ENCODE measurements at regions not wholly inside any gene's neighbourhood (a gene's known extent, or its start where the extent isn't known, plus 50 kb on each side); places are given as distances from the start of the nearest gene placed in this dataset.

GRCh38 chr11:91970624-91971023, 254.0 kb upstream of the FAT3 start:
- no peak for DNase-seq
- Histone ChIP-seq H3K36me3 (no peaks in the 10 kb centered on the region), H3K27ac (no peak overlapping the region), H3K9me3 (replicated peaks) (no peaks in the 10 kb centered on the region), H3K4me3 (no peak overlapping the region), H3K4me1 (no peaks in the 10 kb centered on the region), H3K27me3 (no peaks in the 10 kb centered on the region)

GRCh38 chr11:91969486-91969885, 255.1 kb upstream of the FAT3 start:
- H3K4me1 ChIP-seq: no peaks in the 10 kb centered on the region
- no peak overlapping the region for H3K27ac ChIP-seq
- DNase-seq: no peak
- no peaks in the 10 kb centered on the region for H3K36me3 ChIP-seq
- H3K9me3 ChIP-seq (replicated peaks): no peaks in the 10 kb centered on the region
- H3K4me3 ChIP-seq: no peak overlapping the region
- H3K27me3 ChIP-seq: no peaks in the 10 kb centered on the region

GRCh38 chr11:91967691-91968045, 256.9 kb upstream of the FAT3 start:
- Histone ChIP-seq H3K27ac (no peak overlapping the region), H3K9me3 (replicated peaks) (no peaks in the 10 kb centered on the region), H3K4me1 (no peaks in the 10 kb centered on the region), H3K4me3 (no peak overlapping the region), H3K36me3 (no peaks in the 10 kb centered on the region), H3K27me3 (no peaks in the 10 kb centered on the region)
- DNase-seq: no peak

- no peaks in the 10 kb centered on the region for H3K27me3 ChIP-seq
- H3K4me1 ChIP-seq: no peaks in the 10 kb centered on the region
- no peaks in the 10 kb centered on the region for H3K36me3 ChIP-seq
- no peak overlapping the region for H3K27ac ChIP-seq
- DNase-seq: no peak
- no peak overlapping the region for H3K4me3 ChIP-seq
- no peaks in the 10 kb centered on the region for H3K9me3 ChIP-seq (replicated peaks)
These were observed 257.5 kb upstream of the FAT3 start for GRCh38 chr11:91967026-91967690.

GRCh38 chr11:91966368-91966767, 258.2 kb upstream of the FAT3 start:
- H3K36me3 ChIP-seq: no peaks in the 10 kb centered on the region
- DNase-seq: no peak
- H3K4me1 ChIP-seq: no peaks in the 10 kb centered on the region
- no peaks in the 10 kb centered on the region for H3K9me3 ChIP-seq (replicated peaks)
- H3K4me3 ChIP-seq: no peak overlapping the region
- no peaks in the 10 kb centered on the region for H3K27me3 ChIP-seq
- no peak overlapping the region for H3K27ac ChIP-seq

- H3K9me3 ChIP-seq (replicated peaks): no peaks in the 10 kb centered on the region
- H3K36me3 ChIP-seq: no peaks in the 10 kb centered on the region
- no peak for DNase-seq
- H3K27ac ChIP-seq: no peak overlapping the region
- no peaks in the 10 kb centered on the region for H3K4me1 ChIP-seq
- no peak overlapping the region for H3K4me3 ChIP-seq
- H3K27me3 ChIP-seq: no peaks in the 10 kb centered on the region
These were observed 263.8 kb upstream of the FAT3 start for GRCh38 chr11:91960770-91961169.

- H3K36me3 ChIP-seq: no peaks in the 10 kb centered on the region
- no peaks in the 10 kb centered on the region for H3K9me3 ChIP-seq (replicated peaks)
- no peaks in the 10 kb centered on the region for H3K4me1 ChIP-seq
- H3K27ac ChIP-seq: no peak overlapping the region
- no peak for DNase-seq
- H3K27me3 ChIP-seq: no peaks in the 10 kb centered on the region
- no peak overlapping the region for H3K4me3 ChIP-seq
These were observed 265.2 kb upstream of the FAT3 start for GRCh38 chr11:91959411-91959810.

GRCh38 chr11:91956711-91957110, 267.9 kb upstream of the FAT3 start:
- no peaks in the 10 kb centered on the region for H3K9me3 ChIP-seq (replicated peaks)
- no peak overlapping the region for H3K4me3 ChIP-seq
- H3K36me3 ChIP-seq: no peaks in the 10 kb centered on the region
- no peak overlapping the region for H3K27ac ChIP-seq
- no peak for DNase-seq
- no peaks in the 10 kb centered on the region for H3K27me3 ChIP-seq
- H3K4me1 ChIP-seq: no peaks in the 10 kb centered on the region

GRCh38 chr11:91955206-91955605, 269.4 kb upstream of the FAT3 start:
- Histone ChIP-seq H3K27me3 (no peaks in the 10 kb centered on the region), H3K27ac (no peak overlapping the region), H3K9me3 (replicated peaks) (no peaks in the 10 kb centered on the region), H3K4me3 (no peak overlapping the region), H3K4me1 (no peaks in the 10 kb centered on the region), H3K36me3 (no peaks in the 10 kb centered on the region)
- DNase-seq: no peak

- Histone ChIP-seq H3K27ac (no peak overlapping the region), H3K9me3 (replicated peaks) (no peaks in the 10 kb centered on the region), H3K4me1 (no peaks in the 10 kb centered on the region), H3K27me3 (no peaks in the 10 kb centered on the region), H3K36me3 (no peaks in the 10 kb centered on the region), H3K4me3 (no peak overlapping the region)
- DNase-seq: no peak
These were observed 272.6 kb upstream of the FAT3 start for GRCh38 chr11:91952056-91952455.

GRCh38 chr11:91947215-91947820, 277.3 kb upstream of the FAT3 start:
- no peak for DNase-seq
- Histone ChIP-seq H3K4me3 (no peak overlapping the region), H3K27ac (no peak overlapping the region), H3K4me1 (no peaks in the 10 kb centered on the region), H3K36me3 (no peaks in the 10 kb centered on the region), H3K27me3 (no peaks in the 10 kb centered on the region), H3K9me3 (replicated peaks) (no peaks in the 10 kb centered on the region)

GRCh38 chr11:91946397-91946951, 278.1 kb upstream of the FAT3 start:
- no peaks in the 10 kb centered on the region for H3K27me3 ChIP-seq
- H3K36me3 ChIP-seq: no peaks in the 10 kb centered on the region
- H3K27ac ChIP-seq: no peak overlapping the region
- H3K9me3 ChIP-seq (replicated peaks): no peaks in the 10 kb centered on the region
- no peak overlapping the region for H3K4me3 ChIP-seq
- no peaks in the 10 kb centered on the region for H3K4me1 ChIP-seq
- no peak for DNase-seq

GRCh38 chr11:91935120-91935519, 289.5 kb upstream of the FAT3 start:
- no peaks in the 10 kb centered on the region for H3K27me3 ChIP-seq
- no peaks in the 10 kb centered on the region for H3K4me1 ChIP-seq
- H3K4me3 ChIP-seq: no peak overlapping the region
- H3K36me3 ChIP-seq: no peaks in the 10 kb centered on the region
- no peak overlapping the region for H3K27ac ChIP-seq
- no peak for DNase-seq
- H3K9me3 ChIP-seq (replicated peaks): no peaks in the 10 kb centered on the region

- Histone ChIP-seq H3K4me1 (no peaks in the 10 kb centered on the region), H3K36me3 (no peaks in the 10 kb centered on the region), H3K9me3 (replicated peaks) (no peaks in the 10 kb centered on the region), H3K4me3 (no peak overlapping the region), H3K27me3 (no peaks in the 10 kb centered on the region), H3K27ac (no peak overlapping the region)
- DNase-seq: no peak
These were observed 292.3 kb upstream of the FAT3 start for GRCh38 chr11:91932151-91932821.

GRCh38 chr11:91927448-91927847, 297.2 kb upstream of the FAT3 start:
- Histone ChIP-seq H3K4me3 (no peak overlapping the region), H3K27me3 (no peaks in the 10 kb centered on the region), H3K36me3 (no peaks in the 10 kb centered on the region), H3K4me1 (no peaks in the 10 kb centered on the region), H3K27ac (no peak overlapping the region), H3K9me3 (replicated peaks) (no peaks in the 10 kb centered on the region)
- no peak for DNase-seq
